Esophagus squamous epithelium (tissue), 5 donors: ENCODE measurements at regions not wholly inside any gene's neighbourhood (a gene's known extent, or its start where the extent isn't known, plus 50 kb on each side); places are given as distances from the start of the nearest gene placed in this dataset.

Experiments used
- DNase-seq: peaks from one replicate; lab custom pipeline; 2025; lab: John Stamatoyannopoulos, UW
- H3K27ac ChIP-seq, 4 donors: fragments of 200-600 bp; sonication (generic); one replicate each; pipeline ENCODE4 v1.5.1; 2016 to 2019; ENCODE audit warnings: mild to moderate bottlenecking in 1 of 4
- H3K27me3 ChIP-seq, 4 donors: fragments of 200-600 bp; sonication (generic); 1 replicate in 3 of 4; 2 replicates in 1 of 4; pipeline versions ENCODE4 v1.5.1 to v1.6.0; 2017 to 2021; ENCODE audit warnings: antibody characterized with exemption in 1 of 4
- H3K36me3 ChIP-seq, 3 donors: fragments of 200-600 bp; sonication (generic); one replicate each; pipeline ENCODE4 v1.5.1; 2016 to 2019
- H3K4me1 ChIP-seq, 3 donors: fragments of 200-600 bp; sonication (generic); one replicate each; pipeline ENCODE4 v1.5.1; 2017 to 2019
- H3K4me3 ChIP-seq, 4 donors: fragments of 200-600 bp; sonication (generic); 1 replicate in 3 of 4; 2 replicates in 1 of 4; pipeline ENCODE4 v1.5.1; 2016 to 2019; ENCODE audit warnings: mild to moderate bottlenecking in 2 of 4, moderate library complexity in 1 of 4
- H3K9me3 ChIP-seq, 3 donors: fragments of 200-600 bp; sonication (generic); one replicate each; pipeline ENCODE4 v1.5.1; 2016 to 2019
- POLR2A ChIP-seq, 4 donors: fragments of 450-650 bp; IDR thresholded peaks; one replicate each; pipeline ENCODE4 v1.6.1; 2017; ENCODE audit warnings: antibody characterized with exemption in 4 of 4, mild to moderate bottlenecking in 4 of 4, moderate library complexity in 3 of 4
- WGBS, 2 donors: methylation state at CpG; one replicate each; pipeline ENCODE4 v1.1.5; 2018; 5-methylcytosine and 5-hydroxymethylcytosine counted together
- intact Hi-C: fragments of 100-400 bp; cut with DNase I; formaldehyde crosslinking; loops from one replicate; pipeline ENCODE4 v1.15.0; 2022
- TF ChIP-seq, protein P1 (sequence below), 6 experiments: fragments of 450-650 bp in 4 of 6; fragments of 200-600 bp in 2 of 6; sonication (generic) in 2 of 6; IDR thresholded peaks; one replicate each; pipeline ENCODE4 v1.5.1; 2016 to 2019; ENCODE audit warnings: antibody characterized with exemption in 6 of 6, mild to moderate bottlenecking in 4 of 6, moderate library complexity in 4 of 6
- donor health status: DM: yes; HTN: yes; CAD: no.

DNA sequence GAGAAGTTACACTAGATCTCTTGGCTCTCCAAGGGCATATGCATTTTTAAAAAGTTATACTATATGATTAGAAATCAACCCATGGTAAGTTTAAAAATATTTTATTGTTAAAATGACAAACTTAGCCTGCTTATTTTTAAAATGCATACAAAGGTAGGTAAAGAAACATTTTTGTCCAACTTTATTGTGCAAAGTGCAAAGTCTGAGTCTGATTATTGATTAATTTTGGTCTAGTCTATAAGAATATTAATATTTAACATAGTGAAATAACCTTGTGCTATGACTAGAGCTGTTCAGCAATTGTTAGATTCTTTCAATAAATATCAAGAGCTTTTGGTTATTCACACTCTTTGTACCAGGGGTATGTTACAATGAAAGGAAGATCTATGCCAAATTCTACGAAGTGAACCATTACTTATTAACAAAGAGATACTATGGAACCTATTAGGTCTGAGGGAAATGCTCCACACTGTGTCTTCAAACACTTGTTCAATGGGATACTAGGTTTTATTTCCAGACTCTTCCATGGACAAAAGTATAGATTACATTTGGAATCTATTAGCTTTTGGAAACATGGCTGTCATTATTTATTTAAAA, 70.4 kb downstream of the DIPK2A start:
- 81 to 87% methylated on average over 1 of the region's 1 CpG for WGBS, 2 donors

DNA sequence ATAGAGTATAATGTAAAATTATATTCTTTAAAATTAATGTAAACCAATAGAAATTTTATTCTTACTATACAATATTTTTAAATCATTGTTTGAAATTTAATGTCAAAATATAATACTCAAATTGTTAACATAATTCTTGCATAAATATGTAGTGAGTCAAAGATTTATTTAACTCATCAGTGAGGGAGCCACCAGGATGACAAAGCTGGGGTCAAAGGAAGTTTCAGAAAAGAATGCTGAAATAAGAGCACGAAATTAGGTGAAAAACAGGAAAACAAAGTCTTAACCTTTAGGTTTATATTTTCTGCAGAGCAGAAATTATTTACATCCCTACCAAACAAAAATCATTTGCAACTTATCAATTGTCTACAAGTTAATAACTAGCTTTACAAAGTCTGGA, 74.1 kb downstream of the DIPK2A start:
- TF ChIP-seq, protein P1, sequence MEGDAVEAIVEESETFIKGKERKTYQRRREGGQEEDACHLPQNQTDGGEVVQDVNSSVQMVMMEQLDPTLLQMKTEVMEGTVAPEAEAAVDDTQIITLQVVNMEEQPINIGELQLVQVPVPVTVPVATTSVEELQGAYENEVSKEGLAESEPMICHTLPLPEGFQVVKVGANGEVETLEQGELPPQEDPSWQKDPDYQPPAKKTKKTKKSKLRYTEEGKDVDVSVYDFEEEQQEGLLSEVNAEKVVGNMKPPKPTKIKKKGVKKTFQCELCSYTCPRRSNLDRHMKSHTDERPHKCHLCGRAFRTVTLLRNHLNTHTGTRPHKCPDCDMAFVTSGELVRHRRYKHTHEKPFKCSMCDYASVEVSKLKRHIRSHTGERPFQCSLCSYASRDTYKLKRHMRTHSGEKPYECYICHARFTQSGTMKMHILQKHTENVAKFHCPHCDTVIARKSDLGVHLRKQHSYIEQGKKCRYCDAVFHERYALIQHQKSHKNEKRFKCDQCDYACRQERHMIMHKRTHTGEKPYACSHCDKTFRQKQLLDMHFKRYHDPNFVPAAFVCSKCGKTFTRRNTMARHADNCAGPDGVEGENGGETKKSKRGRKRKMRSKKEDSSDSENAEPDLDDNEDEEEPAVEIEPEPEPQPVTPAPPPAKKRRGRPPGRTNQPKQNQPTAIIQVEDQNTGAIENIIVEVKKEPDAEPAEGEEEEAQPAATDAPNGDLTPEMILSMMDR (IDR thresholded peaks at IDR 0.05), result no peak
- no peak for TF ChIP-seq POLR2A (IDR thresholded peaks at IDR 0.05)
- H3K27me3 ChIP-seq, result no peaks in the 10 kb centered on the region
- no peaks in the 10 kb centered on the region for H3K4me1 ChIP-seq
- intact Hi-C loops, result no loop called here
- WGBS, 2 donors, result 58 to 67% methylated on average over 1 of the region's 1 CpG
- H3K36me3 ChIP-seq, result no peaks in the 10 kb centered on the region
- no peaks in the 10 kb centered on the region for H3K9me3 ChIP-seq
- no peak overlapping the region for H3K4me3 ChIP-seq
- DNase-seq, result no peak
- H3K27ac ChIP-seq, result no peak overlapping the region

More for the DNA sequence above, 70.4 kb downstream of the DIPK2A start:
- DNase-seq, result no peak
- no peak overlapping the region for H3K27ac ChIP-seq
- H3K9me3 ChIP-seq, result no peaks in the 10 kb centered on the region
- intact Hi-C loops, result no loop called here
- no peaks in the 10 kb centered on the region for H3K36me3 ChIP-seq
- H3K27me3 ChIP-seq, result no peaks in the 10 kb centered on the region
- no peaks in the 10 kb centered on the region for H3K4me1 ChIP-seq
- no peak for TF ChIP-seq POLR2A (IDR thresholded peaks at IDR 0.05)
- TF ChIP-seq, protein P1 (IDR thresholded peaks at IDR 0.05), result no peak
- H3K4me3 ChIP-seq, result no peak overlapping the region

DNA sequence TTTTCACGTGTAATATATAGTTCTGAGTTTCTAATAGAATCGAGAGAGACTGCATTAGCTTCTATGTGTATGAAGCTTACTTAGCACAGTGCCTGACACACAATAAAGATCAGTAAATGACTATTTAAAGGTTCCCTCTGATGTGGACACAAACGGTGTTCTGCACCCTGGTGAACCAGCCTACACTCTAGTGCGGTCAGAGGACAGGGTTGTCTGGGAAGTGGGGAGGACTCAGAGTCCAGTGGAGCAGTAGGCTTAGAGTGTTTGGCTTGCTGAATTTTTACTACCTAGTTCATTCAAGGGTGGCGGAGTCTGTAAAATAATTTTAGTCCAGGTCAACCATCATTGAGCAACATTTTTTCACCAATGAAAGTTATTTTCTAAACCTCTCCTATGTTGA, 77.8 kb downstream of the DIPK2A start:
- Histone ChIP-seq H3K27me3 (no peaks in the 10 kb centered on the region), H3K9me3 (no peaks in the 10 kb centered on the region), H3K4me3 (no peak overlapping the region), H3K4me1 (peaks cover 0 to 4% (median 0%) of the 10 kb centered on the region in 3 donors), H3K36me3 (no peaks in the 10 kb centered on the region), H3K27ac (no peak overlapping the region)
- TF ChIP-seq, protein P1 (IDR thresholded peaks at IDR 0.05), result no peak
- no peak for TF ChIP-seq POLR2A (IDR thresholded peaks at IDR 0.05)
- WGBS, 2 donors, result 91 to 95% methylated on average over 5 of the region's 5 CpGs
- intact Hi-C loops, result no loop called here
- DNase-seq, result no peak

DNA sequence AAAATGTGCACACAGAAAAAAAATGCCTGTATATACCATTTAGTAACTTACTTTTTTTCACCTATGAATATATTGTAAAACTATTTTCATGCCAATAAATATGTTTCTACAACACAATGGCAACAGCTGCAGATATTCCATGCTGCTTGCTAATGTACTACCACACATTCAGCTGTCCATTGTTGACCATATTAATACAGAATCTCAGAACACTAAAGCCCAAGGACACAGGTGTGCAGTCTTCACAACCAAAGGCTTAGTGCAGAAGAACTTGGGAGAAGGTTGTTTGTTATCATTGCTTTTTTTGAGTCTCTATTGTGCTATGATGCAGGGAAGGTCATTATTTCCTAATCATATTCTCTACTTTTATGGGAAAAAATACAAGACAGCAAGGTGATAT, 79.6 kb downstream of the DIPK2A start:
- no peaks in the 10 kb centered on the region for H3K9me3 ChIP-seq
- no peaks in the 10 kb centered on the region for H3K36me3 ChIP-seq
- H3K27me3 ChIP-seq, result no peaks in the 10 kb centered on the region
- intact Hi-C loops, result no loop called here
- no peak overlapping the region for H3K4me3 ChIP-seq
- H3K27ac ChIP-seq, result no peak overlapping the region
- H3K4me1 ChIP-seq, result peaks cover 0 to 4% (median 0%) of the 10 kb centered on the region in 3 donors
- DNase-seq, result no peak
- TF ChIP-seq POLR2A (IDR thresholded peaks at IDR 0.05), result no peak
- TF ChIP-seq, protein P1 (IDR thresholded peaks at IDR 0.05), result no peak

DNA sequence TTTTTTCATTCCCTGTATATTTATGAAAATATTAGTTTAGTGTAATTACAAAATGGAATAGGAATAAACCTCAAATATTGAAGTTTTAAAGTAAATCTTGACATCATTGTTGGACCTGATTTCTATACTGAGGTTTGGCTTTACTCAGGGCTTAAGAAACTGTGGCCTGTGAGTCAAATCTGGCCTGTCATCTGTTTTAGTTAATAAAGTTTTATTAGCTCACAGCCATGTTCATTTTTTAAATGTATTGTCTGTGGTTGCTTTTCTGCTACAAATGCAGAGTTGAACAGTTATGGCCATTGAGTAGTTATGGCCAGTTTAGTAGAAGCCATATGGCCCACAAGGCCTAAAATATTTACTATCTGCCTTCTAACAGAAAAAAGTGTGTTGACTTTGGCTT, 80.7 kb downstream of the DIPK2A start:
- Histone ChIP-seq H3K4me1 (peaks cover 0 to 4% (median 0%) of the 10 kb centered on the region in 3 donors), H3K4me3 (no peak overlapping the region), H3K27me3 (no peaks in the 10 kb centered on the region), H3K36me3 (no peaks in the 10 kb centered on the region), H3K9me3 (no peaks in the 10 kb centered on the region), H3K27ac (no peak overlapping the region)
- no peak for DNase-seq
- intact Hi-C loops, result no loop called here
- no peak for TF ChIP-seq POLR2A (IDR thresholded peaks at IDR 0.05)
- TF ChIP-seq, protein P1 (IDR thresholded peaks at IDR 0.05), result no peak
